ENCODE measurements at regions not wholly inside any gene's neighbourhood (a gene's known extent, or its start where the extent isn't known, plus 50 kb on each side); places are given as distances from the start of the nearest gene placed in this dataset.

GRCh38 chr3:168498194-168498593 is 402.5 kb upstream of the GOLIM4 start:
- no peak overlapping the region for H3K4me3 ChIP-seq (ENCODE audit: control insufficient read depth, low read depth, low read length)
- TF ChIP-seq CTCF (IDR thresholded peaks at IDR 0.05; ENCODE audit: control insufficient read depth, insufficient read depth, low read depth, low read length, missing control alignments) = no peak
- DNase-seq (ENCODE audit: low read depth) = no peak

GRCh38 chr3:168497741-168498140 is 402.0 kb upstream of the GOLIM4 start:
- no peak for DNase-seq (ENCODE audit: low read depth)
- H3K4me3 ChIP-seq (ENCODE audit: control insufficient read depth, low read depth, low read length) = no peak overlapping the region
- no peak for TF ChIP-seq CTCF (IDR thresholded peaks at IDR 0.05; ENCODE audit: control insufficient read depth, insufficient read depth, low read depth, low read length, missing control alignments)

GRCh38 chr3:168497183-168497582 is 401.5 kb upstream of the GOLIM4 start:
- DNase-seq (ENCODE audit: low read depth) = no peak
- no peak for TF ChIP-seq CTCF (IDR thresholded peaks at IDR 0.05; ENCODE audit: control insufficient read depth, insufficient read depth, low read depth, low read length, missing control alignments)
- H3K4me3 ChIP-seq (ENCODE audit: control insufficient read depth, low read depth, low read length) = no peak overlapping the region

GRCh38 chr3:168495932-168496331 is 400.2 kb upstream of the GOLIM4 start:
- no peak overlapping the region for H3K4me3 ChIP-seq (ENCODE audit: control insufficient read depth, low read depth, low read length)
- DNase-seq (ENCODE audit: low read depth) = no peak
- TF ChIP-seq CTCF (IDR thresholded peaks at IDR 0.05; ENCODE audit: control insufficient read depth, insufficient read depth, low read depth, low read length, missing control alignments) = no peak

GRCh38 chr3:168495270-168495669 is 399.5 kb upstream of the GOLIM4 start:
- H3K4me3 ChIP-seq (ENCODE audit: control insufficient read depth, low read depth, low read length) = no peak overlapping the region
- DNase-seq (ENCODE audit: low read depth) = no peak
- no peak for TF ChIP-seq CTCF (IDR thresholded peaks at IDR 0.05; ENCODE audit: control insufficient read depth, insufficient read depth, low read depth, low read length, missing control alignments)

GRCh38 chr3:168493412-168494205 is 397.9 kb upstream of the GOLIM4 start:
- no peak for DNase-seq (ENCODE audit: low read depth)
- TF ChIP-seq CTCF (IDR thresholded peaks at IDR 0.05; ENCODE audit: control insufficient read depth, insufficient read depth, low read depth, low read length, missing control alignments) = no peak
- H3K4me3 ChIP-seq (ENCODE audit: control insufficient read depth, low read depth, low read length) = no peak overlapping the region
